Osteocyte (in vitro differentiated cells): ENCODE measurements at regions not wholly inside any gene's neighbourhood (a gene's known extent, or its start where the extent isn't known, plus 50 kb on each side); places are given as distances from the start of the nearest gene placed in this dataset.
A peak's percentile ranks its signal among the peaks of the same experiment; 100 is the strongest.

ENCODE experiments used
- DNase-seq: peaks from one replicate; pipeline ENCODE4 v3.0.0; 2021; ENCODE audit warnings: mixed read lengths; ENCODE audit not compliant: unreplicated experiment; ENCODE audit errors: extremely low spot score
- H3K27ac Mint-ChIP-seq: one replicate; pipeline ENCODE4 v1.8.0; 2021; ENCODE audit warnings: mild to moderate bottlenecking, mixed read lengths; ENCODE audit not compliant: unreplicated experiment
- H3K27me3 Mint-ChIP-seq: one replicate; pipeline ENCODE4 v1.8.0; 2021; ENCODE audit warnings: mixed read lengths; ENCODE audit not compliant: unreplicated experiment
- H3K36me3 Mint-ChIP-seq: one replicate; pipeline ENCODE4 v1.8.0; 2021; ENCODE audit warnings: mixed read lengths; ENCODE audit not compliant: unreplicated experiment
- H3K4me1 Mint-ChIP-seq: one replicate; pipeline ENCODE4 v1.8.0; 2021; ENCODE audit warnings: mixed read lengths; ENCODE audit not compliant: unreplicated experiment
- H3K4me3 Mint-ChIP-seq: one replicate; pipeline ENCODE4 v1.8.0; 2021; ENCODE audit warnings: mild to moderate bottlenecking, moderate library complexity, mixed read lengths; ENCODE audit not compliant: unreplicated experiment
- H3K9me3 Mint-ChIP-seq: one replicate; pipeline ENCODE4 v1.8.0; 2021; ENCODE audit warnings: mixed read lengths; ENCODE audit not compliant: unreplicated experiment
- TF ChIP-seq, protein P1 (sequence below): fragments of 200-600 bp; sonication (generic); IDR thresholded peaks from 2 replicates; pipeline ENCODE4 v1.5.0; 2021; ENCODE audit warnings: antibody characterized with exemption, mild to moderate bottlenecking, moderate library complexity

GRCh38 chr15:70508561-70509281 lies 254.6 kb downstream of the UACA start:
- no peak for DNase-seq
- Mint-ChIP-seq H3K27me3 (peaks cover 2% of the 10 kb centered on the region), H3K27ac (no peak overlapping the region), H3K36me3 (peaks cover 4% of the 10 kb centered on the region), H3K4me3 (no peak overlapping the region), H3K9me3 (peaks cover 22% of the 10 kb centered on the region), H3K4me1 (peaks cover 45% of the 10 kb centered on the region)
- TF ChIP-seq, protein P1, sequence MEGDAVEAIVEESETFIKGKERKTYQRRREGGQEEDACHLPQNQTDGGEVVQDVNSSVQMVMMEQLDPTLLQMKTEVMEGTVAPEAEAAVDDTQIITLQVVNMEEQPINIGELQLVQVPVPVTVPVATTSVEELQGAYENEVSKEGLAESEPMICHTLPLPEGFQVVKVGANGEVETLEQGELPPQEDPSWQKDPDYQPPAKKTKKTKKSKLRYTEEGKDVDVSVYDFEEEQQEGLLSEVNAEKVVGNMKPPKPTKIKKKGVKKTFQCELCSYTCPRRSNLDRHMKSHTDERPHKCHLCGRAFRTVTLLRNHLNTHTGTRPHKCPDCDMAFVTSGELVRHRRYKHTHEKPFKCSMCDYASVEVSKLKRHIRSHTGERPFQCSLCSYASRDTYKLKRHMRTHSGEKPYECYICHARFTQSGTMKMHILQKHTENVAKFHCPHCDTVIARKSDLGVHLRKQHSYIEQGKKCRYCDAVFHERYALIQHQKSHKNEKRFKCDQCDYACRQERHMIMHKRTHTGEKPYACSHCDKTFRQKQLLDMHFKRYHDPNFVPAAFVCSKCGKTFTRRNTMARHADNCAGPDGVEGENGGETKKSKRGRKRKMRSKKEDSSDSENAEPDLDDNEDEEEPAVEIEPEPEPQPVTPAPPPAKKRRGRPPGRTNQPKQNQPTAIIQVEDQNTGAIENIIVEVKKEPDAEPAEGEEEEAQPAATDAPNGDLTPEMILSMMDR = peak; percentile 27

DNA sequence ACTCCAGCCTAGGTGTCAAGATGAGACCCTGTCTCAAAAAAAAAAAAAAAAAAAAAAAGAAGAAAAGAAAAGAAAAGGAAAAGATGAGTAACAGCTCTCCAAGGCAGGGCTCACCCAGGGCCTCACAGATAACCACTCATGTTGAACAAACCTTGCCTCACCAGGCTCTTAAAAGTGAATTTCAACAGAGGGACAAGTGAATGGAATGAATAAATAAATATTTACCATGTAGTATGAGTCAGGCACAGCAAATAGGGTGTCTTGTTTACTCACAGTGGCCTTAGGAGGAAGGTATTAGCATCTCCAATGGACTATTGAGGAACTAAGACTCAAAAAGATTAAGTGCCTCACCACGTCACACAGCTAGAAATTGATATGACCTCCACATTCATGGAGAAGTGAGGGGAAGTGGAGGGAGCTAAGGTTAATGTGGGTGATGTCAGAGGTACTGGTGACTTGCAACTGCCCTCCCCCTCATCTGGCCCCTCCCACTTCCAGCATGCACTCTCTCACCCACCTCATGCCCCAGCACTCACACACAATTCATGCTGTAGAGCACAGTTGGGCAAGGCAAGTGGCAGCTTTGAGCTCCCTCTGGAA lies 255.5 kb downstream of the UACA start:
- H3K27ac Mint-ChIP-seq = no peak overlapping the region
- TF ChIP-seq, protein P1 = no peak
- H3K36me3 Mint-ChIP-seq = peaks cover 4% of the 10 kb centered on the region
- no peaks in the 10 kb centered on the region for H3K27me3 Mint-ChIP-seq
- H3K4me3 Mint-ChIP-seq = no peak overlapping the region
- no peak for DNase-seq
- H3K9me3 Mint-ChIP-seq = peaks cover 22% of the 10 kb centered on the region
- H3K4me1 Mint-ChIP-seq = peaks cover 53% of the 10 kb centered on the region

DNA sequence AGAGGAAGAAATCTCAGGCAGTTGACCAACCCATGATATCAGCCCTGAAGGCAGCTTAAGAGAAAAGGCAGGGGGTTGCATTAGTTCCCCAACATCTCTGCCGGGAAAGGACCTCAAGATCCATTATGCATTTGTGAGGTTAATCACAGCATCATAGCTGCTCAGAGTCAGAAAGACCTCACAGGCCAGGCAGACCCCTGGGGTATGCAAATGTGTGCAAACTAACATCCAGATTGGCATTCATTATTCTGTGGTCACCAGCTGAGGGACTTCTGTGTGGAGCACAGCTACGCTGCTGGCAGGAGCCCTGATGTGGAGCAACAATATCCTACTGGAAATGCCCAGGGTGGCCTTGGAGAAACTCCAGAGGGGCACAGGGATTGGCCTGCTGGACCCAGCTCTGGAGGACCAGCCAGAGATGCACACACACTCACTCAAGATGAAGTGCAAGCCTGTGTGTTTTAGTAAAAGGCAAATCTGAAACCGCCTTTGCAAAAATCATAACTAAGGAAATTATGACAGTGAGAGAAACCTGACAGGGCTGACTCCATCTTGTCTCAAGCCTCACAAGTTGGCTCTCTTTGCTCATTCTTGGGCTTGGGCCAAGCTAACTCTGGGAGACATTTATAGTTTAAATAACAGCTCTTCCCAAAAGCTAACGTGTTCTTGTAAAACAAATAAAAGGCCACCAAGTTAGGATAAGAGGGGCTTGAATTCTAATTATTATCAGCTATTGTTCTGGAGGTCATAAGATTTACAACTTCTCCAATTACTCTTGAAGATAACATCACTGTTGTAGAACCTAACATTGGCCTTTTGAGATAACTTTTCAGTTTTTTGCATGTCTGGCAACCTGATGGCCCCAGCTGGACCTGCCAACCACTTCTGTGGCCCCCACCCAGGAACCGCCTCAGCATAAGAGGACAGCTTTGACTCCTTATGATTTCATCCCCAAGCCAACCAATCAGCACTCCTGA lies 257.1 kb downstream of the UACA start:
- Mint-ChIP-seq H3K27me3 (no peaks in the 10 kb centered on the region), H3K27ac (peak overlapping the region; percentile 23), H3K4me3 (no peak overlapping the region), H3K4me1 (peaks cover 55% of the 10 kb centered on the region), H3K36me3 (peaks cover 4% of the 10 kb centered on the region), H3K9me3 (peaks cover 14% of the 10 kb centered on the region)
- no peak for DNase-seq
- TF ChIP-seq, protein P1 = no peak

DNA sequence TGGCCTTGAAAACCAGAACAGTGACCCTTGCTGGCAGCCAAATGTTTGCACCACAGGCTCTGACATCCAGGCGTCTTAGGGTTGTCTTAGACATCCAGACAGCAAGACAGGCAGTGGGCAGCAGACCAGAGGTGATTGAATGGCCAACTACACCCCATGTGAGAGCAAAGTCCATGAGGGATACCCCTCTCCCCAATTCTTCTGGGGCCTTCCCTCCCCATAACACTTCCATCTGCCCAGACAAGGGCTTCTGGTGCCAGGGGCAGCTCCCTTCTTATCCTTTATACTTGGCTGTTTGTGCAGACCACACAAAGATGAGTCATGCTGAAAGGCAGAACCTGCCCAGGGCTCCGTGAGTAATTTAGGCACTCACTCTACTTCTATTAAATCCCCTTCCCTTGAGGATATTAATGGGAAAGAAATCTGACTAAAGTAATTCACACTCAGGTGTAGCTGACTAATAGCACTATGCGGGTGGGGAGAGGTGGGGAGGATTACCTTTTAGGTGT lies 257.9 kb downstream of the UACA start:
- Mint-ChIP-seq H3K27me3 (no peaks in the 10 kb centered on the region), H3K27ac (peak overlapping the region; percentile 23), H3K4me1 (peaks cover 55% of the 10 kb centered on the region), H3K36me3 (peaks cover under 1% of the 10 kb centered on the region), H3K4me3 (no peak overlapping the region), H3K9me3 (peaks cover 7% of the 10 kb centered on the region)
- TF ChIP-seq, protein P1 = no peak
- DNase-seq = no peak
